Left ventricle myocardium inferior (tissue), 1 donor: ENCODE measurements at regions not wholly inside any gene's neighbourhood (a gene's known extent, or its start where the extent isn't known, plus 50 kb on each side); places are given as distances from the start of the nearest gene placed in this dataset.
"Not testable (repeated sequence)": the region's sequence is repeated elsewhere in the genome, so short reads cannot be mapped to it uniquely, and the experiment has no call there.

Experiments
- DNase-seq: peaks from one replicate; pipeline ENCODE4 v3.0.0-alpha.2; 2020
- H3K27ac ChIP-seq: fragments of 200-600 bp; replicated peaks from 2 replicates; pipeline ENCODE4 v1.8.0; 2021
- H3K27me3 ChIP-seq: fragments of 200-600 bp; 2 replicates; pipeline ENCODE4 v1.8.0; 2021; ENCODE audit warnings: low read depth
- H3K36me3 ChIP-seq: fragments of 200-600 bp; 2 replicates; pipeline ENCODE4 v1.8.0; 2021
- H3K4me1 ChIP-seq: fragments of 200-600 bp; 2 replicates; pipeline ENCODE4 v1.8.0; 2021
- H3K4me3 ChIP-seq: fragments of 200-600 bp; 2 replicates; pipeline ENCODE4 v1.8.0; 2021; ENCODE audit warnings: mild to moderate bottlenecking, moderate library complexity
- H3K9me3 ChIP-seq: fragments of 200-600 bp; replicated peaks from 2 replicates; pipeline ENCODE4 v1.8.0; 2021
- CTCF ChIP-seq: fragments of 200-600 bp; IDR thresholded peaks from 2 replicates; pipeline ENCODE4 v1.8.0; 2021; ENCODE audit warnings: antibody characterized with exemption, mild to moderate bottlenecking, borderline replicate concordance
- intact Hi-C: fragments of 100-400 bp; cut with micrococcal nuclease; formaldehyde crosslinking; loops from one replicate; pipeline ENCODE4 v1.11.0; 2022
- donor health status: DM: no; HTN: yes; CAD: no; lungs with severe emphysema.

- Histone ChIP-seq H3K4me3 (no peak overlapping the region), H3K27me3 (no peaks in the 10 kb centered on the region), H3K9me3 (no peaks in the 10 kb centered on the region), H3K27ac (peak overlapping the region; percentile 62), H3K4me1 (peaks cover 49% of the 10 kb centered on the region), H3K36me3 (no peaks in the 10 kb centered on the region)
- DNase-seq: no peak
- no peak for TF ChIP-seq CTCF
- intact Hi-C loops: no loop called here
These were observed 168.6 kb upstream of the GRK3 start for GRCh38 chr22:25395915-25396314.

GRCh38 chr22:25396615-25397200 is 167.8 kb upstream of the GRK3 start:
- H3K4me1 ChIP-seq: peaks cover 49% of the 10 kb centered on the region

GRCh38 chr22:25397616-25398015 is 166.9 kb upstream of the GRK3 start:
- no peaks in the 10 kb centered on the region for H3K36me3 ChIP-seq
- no peak for DNase-seq
- H3K4me1 ChIP-seq: peaks cover 49% of the 10 kb centered on the region
- no peak overlapping the region for H3K4me3 ChIP-seq
- H3K9me3 ChIP-seq: no peaks in the 10 kb centered on the region
- H3K27me3 ChIP-seq: no peaks in the 10 kb centered on the region
- intact Hi-C loops: no loop called here
- H3K27ac ChIP-seq: no peak overlapping the region
- TF ChIP-seq CTCF: no peak

More at GRCh38 chr22:25396615-25397200, 167.8 kb upstream of the GRK3 start:
- TF ChIP-seq CTCF: no peak
- intact Hi-C loops: no loop called here
- H3K27ac ChIP-seq: no peak overlapping the region
- H3K36me3 ChIP-seq: no peaks in the 10 kb centered on the region
- H3K4me3 ChIP-seq: no peak overlapping the region
- no peaks in the 10 kb centered on the region for H3K27me3 ChIP-seq
- DNase-seq: no peak
- no peaks in the 10 kb centered on the region for H3K9me3 ChIP-seq

- intact Hi-C loops, DNase-seq: not testable (repeated sequence)
- H3K4me1 ChIP-seq: peaks cover 56% of the 10 kb centered on the region
These were observed 165.8 kb upstream of the GRK3 start for GRCh38 chr22:25398591-25399062.

GRCh38 chr22:25399649-25400151 is 164.8 kb upstream of the GRK3 start:
- peaks cover 66% of the 10 kb centered on the region for H3K4me1 ChIP-seq
- intact Hi-C loops: no loop called here
- no peak for DNase-seq
- H3K27me3 ChIP-seq: no peaks in the 10 kb centered on the region
- H3K4me3 ChIP-seq: no peak overlapping the region
- TF ChIP-seq CTCF: no peak
- no peak overlapping the region for H3K27ac ChIP-seq
- H3K9me3 ChIP-seq: no peaks in the 10 kb centered on the region
- H3K36me3 ChIP-seq: no peaks in the 10 kb centered on the region

More at GRCh38 chr22:25398591-25399062, 165.8 kb upstream of the GRK3 start:
- not testable (repeated sequence) for H3K4me3 ChIP-seq, H3K9me3 ChIP-seq, H3K27ac ChIP-seq, H3K27me3 ChIP-seq, H3K36me3 ChIP-seq

- intact Hi-C loops: no loop called here
- no peak for TF ChIP-seq CTCF
- Histone ChIP-seq H3K27me3 (no peaks in the 10 kb centered on the region), H3K4me1 (peaks cover 63% of the 10 kb centered on the region), H3K27ac (peak overlapping the region; percentile 94), H3K4me3 (peak overlapping the region; percentile 88), H3K36me3 (no peaks in the 10 kb centered on the region), H3K9me3 (no peaks in the 10 kb centered on the region)
- DNase-seq: no peak
These were observed 162.3 kb upstream of the GRK3 start for GRCh38 chr22:25402160-25402500.
